Activated CD8-positive, alpha-beta memory T cell treated with anti-CD3 and anti-CD28 coated beads, Interleukin-2, amount 10 ng/mL, durations not matched to agents 7 days and 5 days (primary cell): ENCODE measurements at regions not wholly inside any gene's neighbourhood (a gene's known extent, or its start where the extent isn't known, plus 50 kb on each side); places are given as distances from the start of the nearest gene placed in this dataset.
"Not testable (repeated sequence)": the region's sequence is repeated elsewhere in the genome, so short reads cannot be mapped to it uniquely, and the experiment has no call there.

ENCODE experiments used
- ATAC-seq: fragments of 150-1000 bp; cut with Tn5 transposase; one replicate; pipeline ENCODE4 v1.10.0; 2021; ENCODE audit warnings: moderate library complexity
- CTCF ChIA-PET: fragments of 350-600 bp; sonication (Branson Sonifier 250); formaldehyde crosslinking; loops from one replicate; lab custom pipeline; 2021; ENCODE audit warnings: antibody characterized with exemption; lab: Charles Lee
- DNase-seq: peaks from one replicate; pipeline ENCODE4 v3.0.0-alpha.2; 2020
- H3K27ac Mint-ChIP-seq: one replicate; pipeline ENCODE4 v1.8.0; 2021; ENCODE audit warnings: mild to moderate bottlenecking, mixed read lengths
- H3K27me3 Mint-ChIP-seq: one replicate; pipeline ENCODE4 v1.8.0; 2021; ENCODE audit warnings: mixed read lengths
- H3K36me3 Mint-ChIP-seq: one replicate; pipeline ENCODE4 v1.8.0; 2021; ENCODE audit warnings: mild to moderate bottlenecking, mixed read lengths
- H3K4me1 Mint-ChIP-seq: one replicate; pipeline ENCODE4 v1.8.0; 2021; ENCODE audit warnings: mixed read lengths
- H3K4me3 Mint-ChIP-seq: one replicate; pipeline ENCODE4 v1.8.0; 2021; ENCODE audit warnings: mild to moderate bottlenecking, moderate library complexity, mixed read lengths
- H3K9me3 Mint-ChIP-seq: one replicate; pipeline ENCODE4 v1.8.0; 2022; ENCODE audit warnings: low read depth, mixed read lengths

DNA sequence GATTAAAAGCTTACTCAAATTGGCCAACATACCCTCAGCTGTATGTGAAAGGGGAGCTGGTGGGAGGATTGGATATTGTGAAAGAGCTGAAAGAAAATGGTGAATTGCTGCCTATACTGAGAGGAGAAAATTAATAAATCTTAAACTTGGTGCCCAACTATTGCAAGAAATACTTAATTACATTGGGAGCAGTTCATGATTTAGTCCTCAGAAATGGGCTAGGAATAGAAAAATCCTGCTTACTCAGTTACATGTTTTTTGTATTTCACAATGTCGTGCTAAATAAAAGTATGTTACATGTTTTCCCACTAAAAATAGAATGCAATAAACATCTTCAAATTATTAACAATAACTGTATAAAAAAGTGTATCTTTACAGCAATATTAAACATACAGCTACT is 100.0 kb downstream of the FAM217A start:
- peaks cover 18% of the 10 kb centered on the region for H3K4me1 Mint-ChIP-seq
- DNase-seq, H3K4me3 Mint-ChIP-seq, H3K36me3 Mint-ChIP-seq, H3K27ac Mint-ChIP-seq, ATAC-seq, H3K9me3 Mint-ChIP-seq: not testable (repeated sequence)
- H3K27me3 Mint-ChIP-seq, result peaks cover 17% of the 10 kb centered on the region
- CTCF ChIA-PET, result interaction anchor here (0.8 to 3.3 kb wide), 18 partner anchors 10 to 247 kb away, joined by 3 to 32 read pairs (median 8); partner anchors contain the start of gene FAM50B

DNA sequence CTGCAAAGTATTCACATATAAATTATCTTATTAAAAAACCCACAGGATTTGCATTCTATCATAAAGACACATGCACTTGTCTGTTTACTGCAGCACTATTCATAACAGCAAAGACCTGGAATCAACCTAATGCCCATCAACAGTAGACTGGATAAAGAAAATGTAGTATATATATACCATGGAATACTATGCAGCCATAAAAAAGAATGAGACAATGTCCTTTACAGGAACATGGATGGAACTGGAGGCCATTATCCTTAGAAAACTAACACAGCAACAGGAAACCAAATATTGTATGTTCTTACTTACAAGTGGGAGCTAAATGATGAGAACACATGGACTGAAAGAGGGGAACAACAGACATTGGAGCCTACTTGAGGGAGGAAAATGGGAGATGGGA is 97.0 kb downstream of the FAM217A start:
- Mint-ChIP-seq H3K27ac (no peak overlapping the region), H3K9me3 (no peaks in the 10 kb centered on the region), H3K27me3 (peaks cover 3% of the 10 kb centered on the region), H3K36me3 (peaks cover 3% of the 10 kb centered on the region), H3K4me3 (no peak overlapping the region), H3K4me1 (peaks cover 12% of the 10 kb centered on the region)
- DNase-seq, result no peak
- CTCF ChIA-PET, result interaction anchor here (0.6 kb wide), 1 partner anchor 8 kb away, joined by 3 read pairs; no protein-coding TSS in a partner anchor
- no peak for ATAC-seq

DNA sequence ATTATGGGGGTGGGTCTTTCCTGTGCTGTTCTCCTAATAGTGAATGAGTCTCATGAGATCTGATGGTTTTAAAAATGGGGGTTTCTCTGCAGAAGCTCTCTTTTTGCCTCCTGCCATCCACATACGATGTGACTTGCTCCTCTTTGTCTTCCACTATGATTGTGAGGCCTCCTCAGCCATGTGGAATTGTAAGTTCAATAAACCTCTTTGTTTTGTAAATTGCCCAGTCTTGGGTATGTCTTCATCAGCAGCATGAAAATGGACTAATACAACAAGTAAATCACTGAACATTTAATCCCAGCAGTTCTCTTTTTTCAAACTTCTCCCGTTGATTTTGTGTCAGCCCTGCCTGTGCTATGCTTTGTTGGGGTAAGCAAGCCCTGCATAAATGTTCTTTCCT is 95.2 kb downstream of the FAM217A start:
- DNase-seq (no peak), ATAC-seq (no peak)
- Mint-ChIP-seq H3K9me3 (no peaks in the 10 kb centered on the region), H3K36me3 (peaks cover 3% of the 10 kb centered on the region), H3K4me3 (no peak overlapping the region), H3K4me1 (peaks cover 4% of the 10 kb centered on the region), H3K27ac (no peak overlapping the region), H3K27me3 (peaks cover 3% of the 10 kb centered on the region)
- CTCF ChIA-PET, result no interaction called here

DNA sequence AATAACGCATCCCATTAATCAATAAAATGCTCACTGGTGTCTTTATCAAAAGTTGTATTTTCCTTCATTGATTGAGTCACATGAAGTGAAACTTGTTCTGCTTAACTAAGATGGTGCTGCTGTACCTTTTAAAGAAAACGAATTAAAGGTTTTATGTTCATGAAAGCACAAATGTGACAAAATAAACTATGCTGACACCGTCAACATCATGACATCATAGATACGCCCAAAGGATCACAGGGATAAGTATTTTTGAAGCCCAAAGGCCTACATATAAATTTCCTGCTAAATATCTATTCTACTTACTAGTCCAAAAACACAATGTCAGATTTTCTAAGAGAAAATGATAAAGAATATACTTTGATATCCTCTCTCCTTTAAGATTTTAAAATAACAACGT is 94.4 kb downstream of the FAM217A start:
- CTCF ChIA-PET, result no interaction called here
- peaks cover 3% of the 10 kb centered on the region for H3K36me3 Mint-ChIP-seq
- no peak overlapping the region for H3K27ac Mint-ChIP-seq
- no peak overlapping the region for H3K4me3 Mint-ChIP-seq
- peaks cover under 1% of the 10 kb centered on the region for H3K27me3 Mint-ChIP-seq
- no peaks in the 10 kb centered on the region for H3K9me3 Mint-ChIP-seq
- peaks cover 3% of the 10 kb centered on the region for H3K4me1 Mint-ChIP-seq
- DNase-seq (no peak), ATAC-seq (no peak)

DNA sequence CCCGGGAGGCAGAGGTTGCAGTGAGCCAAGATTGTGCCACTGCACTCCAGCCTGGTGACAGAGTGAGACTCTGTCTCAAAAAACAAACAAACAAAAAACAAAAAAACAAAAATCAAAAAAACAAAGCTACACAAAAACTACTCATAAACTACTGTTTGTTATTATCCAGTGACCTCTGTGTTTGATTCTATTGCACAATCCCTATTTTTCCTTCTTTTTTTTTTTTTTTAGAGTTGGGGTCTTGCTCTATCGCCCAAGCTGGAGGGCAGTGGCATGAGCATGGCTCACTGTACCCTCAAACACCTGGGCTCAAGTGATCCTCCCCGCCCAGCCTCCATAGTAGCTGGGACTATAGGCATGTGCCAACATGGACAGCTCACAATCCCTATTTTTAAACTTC is 92.7 kb downstream of the FAM217A start:
- no peak overlapping the region for H3K27ac Mint-ChIP-seq
- H3K36me3 Mint-ChIP-seq, result peaks cover 3% of the 10 kb centered on the region
- CTCF ChIA-PET, result interaction anchor here (1.0 to 1.4 kb wide), 4 partner anchors 11 to 238 kb away, joined by 3 to 6 read pairs (median 4); no protein-coding TSS in a partner anchor
- ATAC-seq, result no peak
- H3K27me3 Mint-ChIP-seq, result no peaks in the 10 kb centered on the region
- H3K9me3 Mint-ChIP-seq, result no peaks in the 10 kb centered on the region
- H3K4me3 Mint-ChIP-seq, result no peak overlapping the region
- DNase-seq, result no peak
- peaks cover 3% of the 10 kb centered on the region for H3K4me1 Mint-ChIP-seq

DNA sequence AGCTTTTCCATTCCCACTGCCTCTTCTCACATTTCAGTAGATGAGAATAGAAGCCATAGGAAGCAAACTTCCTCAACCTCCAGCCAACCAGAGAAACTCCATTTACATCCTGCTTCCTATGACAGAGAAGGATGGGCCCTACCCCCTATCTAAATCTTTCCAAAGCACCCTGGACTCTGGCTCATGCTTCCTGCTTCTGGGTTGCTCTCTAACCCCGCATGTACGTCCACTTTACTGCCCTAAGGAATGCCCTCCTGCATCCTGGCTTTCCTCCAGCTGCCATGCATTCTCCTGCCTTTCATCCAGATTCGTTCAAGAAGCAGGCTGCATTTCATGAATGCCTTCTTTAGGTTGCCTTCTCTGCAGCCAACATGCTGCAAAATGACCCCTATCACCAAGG is 91.9 kb downstream of the FAM217A start:
- no peaks in the 10 kb centered on the region for H3K9me3 Mint-ChIP-seq
- DNase-seq (no peak), ATAC-seq (no peak)
- H3K36me3 Mint-ChIP-seq, result peaks cover 3% of the 10 kb centered on the region
- no peak overlapping the region for H3K27ac Mint-ChIP-seq
- H3K4me1 Mint-ChIP-seq, result peaks cover 3% of the 10 kb centered on the region
- no peaks in the 10 kb centered on the region for H3K27me3 Mint-ChIP-seq
- CTCF ChIA-PET, result interaction anchor here (1.0 to 1.4 kb wide), 5 partner anchors 9 to 239 kb away, joined by 3 to 6 read pairs (median 4); no protein-coding TSS in a partner anchor
- H3K4me3 Mint-ChIP-seq, result no peak overlapping the region

DNA sequence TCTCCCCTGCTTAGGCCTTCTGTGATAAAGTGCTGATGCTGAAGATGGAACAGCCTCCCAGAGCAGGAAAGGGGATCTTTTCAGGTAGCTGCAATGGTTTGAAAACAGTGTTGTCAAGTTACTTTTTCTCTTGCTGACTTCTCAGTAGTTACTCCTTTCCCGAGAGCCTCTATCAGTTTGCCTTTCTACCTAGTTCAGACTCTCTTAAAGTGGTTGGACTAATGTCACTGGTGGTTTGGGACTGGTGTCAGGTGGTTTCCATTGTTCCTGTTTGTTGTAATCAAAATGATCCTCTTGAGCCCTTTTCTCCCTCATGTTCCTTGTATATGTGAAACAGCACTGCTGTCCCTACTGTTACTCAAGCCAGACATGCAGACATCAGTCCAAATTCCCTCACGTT is 91.4 kb downstream of the FAM217A start:
- H3K4me1 Mint-ChIP-seq, result peaks cover 3% of the 10 kb centered on the region
- H3K9me3 Mint-ChIP-seq, result no peaks in the 10 kb centered on the region
- CTCF ChIA-PET, result interaction anchor here (1.1 to 1.2 kb wide), 2 partner anchors 9 to 20 kb away, joined by 3 to 4 read pairs; no protein-coding TSS in a partner anchor
- no peaks in the 10 kb centered on the region for H3K27me3 Mint-ChIP-seq
- DNase-seq (no peak), ATAC-seq (no peak)
- H3K27ac Mint-ChIP-seq, result no peak overlapping the region
- no peak overlapping the region for H3K4me3 Mint-ChIP-seq
- H3K36me3 Mint-ChIP-seq, result peaks cover 2% of the 10 kb centered on the region

DNA sequence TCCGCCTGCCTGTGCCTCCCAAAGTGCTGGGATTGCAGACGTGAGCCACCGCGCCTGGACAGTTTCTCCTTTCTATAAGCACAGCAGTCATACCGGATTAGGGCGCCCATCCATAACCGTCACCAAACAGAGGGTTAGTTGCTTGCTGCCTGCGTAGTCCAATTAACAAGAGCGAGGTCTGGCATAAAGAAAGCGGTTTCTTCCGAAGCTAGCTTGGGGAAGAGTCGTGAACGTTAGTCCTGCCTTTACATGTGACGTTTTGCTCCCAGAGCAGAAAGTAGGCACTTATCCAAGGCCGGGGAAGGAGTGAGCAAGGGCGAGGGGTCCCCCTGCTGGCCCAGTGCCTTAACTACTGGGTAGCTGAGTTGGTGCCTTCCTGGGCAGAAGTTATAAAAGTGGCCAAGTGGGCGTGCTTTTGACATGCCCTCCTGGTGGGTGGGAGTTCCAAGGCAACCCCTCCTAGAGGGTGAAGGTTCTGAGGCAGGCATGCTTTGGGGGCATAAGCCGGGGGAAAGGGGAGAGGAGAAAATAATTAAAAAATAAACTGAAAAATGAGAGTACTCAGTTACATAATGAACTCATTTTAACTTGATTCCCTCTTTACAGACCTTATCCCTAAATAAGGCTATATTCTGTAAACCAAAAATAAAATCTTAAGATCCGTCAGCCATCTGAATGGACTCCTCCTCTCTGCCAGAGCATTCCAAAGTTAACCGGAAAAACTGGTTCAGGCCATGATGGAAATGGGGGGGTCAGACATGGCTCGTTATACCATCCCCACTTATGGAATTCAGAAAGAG is 88.0 kb downstream of the FAM217A start:
- Mint-ChIP-seq H3K9me3 (no peaks in the 10 kb centered on the region), H3K27me3 (no peaks in the 10 kb centered on the region), H3K4me1 (peaks cover 3% of the 10 kb centered on the region), H3K36me3 (no peaks in the 10 kb centered on the region), H3K27ac (no peak overlapping the region), H3K4me3 (no peak overlapping the region)
- CTCF ChIA-PET, result interaction anchor here (0.6 to 3.5 kb wide), 15 partner anchors 13 to 711 kb away, joined by 3 to 22 read pairs (median 4); partner anchors contain the start of gene FAM50B
- ATAC-seq (peak; percentile 83), DNase-seq (peak; percentile 74)

DNA sequence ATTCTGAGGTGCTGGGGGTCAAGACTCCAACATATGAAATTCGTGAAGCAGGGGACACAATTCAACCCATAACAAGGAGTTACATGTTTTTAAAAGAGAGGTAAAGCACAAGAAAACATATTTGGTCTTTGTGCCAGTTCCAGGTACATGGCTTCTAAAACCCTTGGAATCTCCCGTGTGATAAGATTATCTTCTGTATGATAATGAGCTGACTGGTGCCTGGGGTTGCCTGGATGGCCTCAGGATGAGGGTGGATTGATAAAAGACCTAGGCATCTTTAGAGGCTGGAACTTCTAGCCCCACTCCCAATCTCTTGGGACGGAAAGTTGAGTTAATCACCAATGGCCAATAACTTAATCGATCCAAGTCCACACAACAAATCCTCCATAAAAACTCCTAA is 87.0 kb downstream of the FAM217A start:
- H3K27me3 Mint-ChIP-seq, result no peaks in the 10 kb centered on the region
- no peaks in the 10 kb centered on the region for H3K36me3 Mint-ChIP-seq
- DNase-seq (no peak), ATAC-seq (no peak)
- H3K4me3 Mint-ChIP-seq, result no peak overlapping the region
- CTCF ChIA-PET, result no interaction called here
- H3K4me1 Mint-ChIP-seq, result peaks cover 3% of the 10 kb centered on the region
- H3K9me3 Mint-ChIP-seq, result no peaks in the 10 kb centered on the region
- H3K27ac Mint-ChIP-seq, result no peak overlapping the region

DNA sequence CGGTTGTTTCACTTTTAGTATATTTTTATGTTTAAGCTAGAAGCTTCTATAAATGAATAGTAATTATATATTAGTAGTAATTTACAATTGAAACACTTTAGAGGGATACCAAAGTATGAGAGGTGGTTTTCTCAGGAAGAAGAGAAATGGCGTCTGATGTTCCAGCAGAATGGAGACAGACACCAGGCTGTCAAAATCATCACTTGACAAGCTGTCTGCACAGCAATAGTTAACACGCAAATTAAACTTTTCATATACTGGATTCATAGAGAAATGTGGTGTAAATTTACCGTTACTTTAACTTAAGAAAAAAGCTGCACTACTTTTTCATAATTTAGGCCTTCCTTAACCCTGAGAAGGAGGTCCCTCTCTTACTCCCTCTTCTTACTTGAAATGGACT is 82.6 kb downstream of the FAM217A start:
- CTCF ChIA-PET, result interaction anchor here (1.1 to 2.2 kb wide), 4 partner anchors 10 to 259 kb away, joined by 3 to 8 read pairs (median 5); no protein-coding TSS in a partner anchor
- no peaks in the 10 kb centered on the region for H3K27me3 Mint-ChIP-seq
- no peaks in the 10 kb centered on the region for H3K36me3 Mint-ChIP-seq
- H3K9me3 Mint-ChIP-seq, result no peaks in the 10 kb centered on the region
- no peak overlapping the region for H3K27ac Mint-ChIP-seq
- no peaks in the 10 kb centered on the region for H3K4me1 Mint-ChIP-seq
- no peak overlapping the region for H3K4me3 Mint-ChIP-seq
- DNase-seq (no peak), ATAC-seq (no peak)

DNA sequence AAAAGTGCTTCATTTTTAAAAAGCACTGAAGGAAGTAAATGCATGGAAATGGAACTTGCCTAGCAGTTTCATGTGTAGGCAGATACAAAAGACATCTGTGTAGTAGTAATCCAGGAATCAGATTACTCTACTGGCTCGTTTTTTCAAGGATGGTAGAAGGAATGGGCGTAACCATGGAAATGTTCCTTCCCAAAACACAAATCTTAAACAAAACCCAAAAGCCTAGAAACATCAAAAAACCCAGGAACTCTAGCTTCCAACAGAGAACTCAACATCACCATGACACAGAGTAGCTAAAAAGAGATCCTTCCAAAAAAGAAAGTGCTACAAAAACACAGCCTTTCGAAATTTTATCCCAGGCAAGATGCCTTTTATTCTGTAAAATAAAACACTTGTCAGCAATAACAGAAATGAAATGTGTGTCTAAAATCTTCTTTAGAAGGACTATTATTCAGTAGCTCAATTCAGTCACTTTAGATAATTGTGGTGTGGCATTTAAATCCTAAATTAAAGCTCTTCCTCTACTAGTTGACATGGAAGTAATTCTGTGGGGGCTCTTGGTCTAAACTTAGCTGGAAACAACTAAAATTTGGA is 81.7 kb downstream of the FAM217A start:
- Mint-ChIP-seq H3K27me3 (no peaks in the 10 kb centered on the region), H3K9me3 (no peaks in the 10 kb centered on the region), H3K4me3 (no peak overlapping the region), H3K4me1 (no peaks in the 10 kb centered on the region), H3K36me3 (no peaks in the 10 kb centered on the region), H3K27ac (no peak overlapping the region)
- no peak for ATAC-seq
- CTCF ChIA-PET, result interaction anchor here (0.7 to 2.5 kb wide), 6 partner anchors 10 to 260 kb away, joined by 3 to 9 read pairs (median 4); no protein-coding TSS in a partner anchor
- no peak for DNase-seq

DNA sequence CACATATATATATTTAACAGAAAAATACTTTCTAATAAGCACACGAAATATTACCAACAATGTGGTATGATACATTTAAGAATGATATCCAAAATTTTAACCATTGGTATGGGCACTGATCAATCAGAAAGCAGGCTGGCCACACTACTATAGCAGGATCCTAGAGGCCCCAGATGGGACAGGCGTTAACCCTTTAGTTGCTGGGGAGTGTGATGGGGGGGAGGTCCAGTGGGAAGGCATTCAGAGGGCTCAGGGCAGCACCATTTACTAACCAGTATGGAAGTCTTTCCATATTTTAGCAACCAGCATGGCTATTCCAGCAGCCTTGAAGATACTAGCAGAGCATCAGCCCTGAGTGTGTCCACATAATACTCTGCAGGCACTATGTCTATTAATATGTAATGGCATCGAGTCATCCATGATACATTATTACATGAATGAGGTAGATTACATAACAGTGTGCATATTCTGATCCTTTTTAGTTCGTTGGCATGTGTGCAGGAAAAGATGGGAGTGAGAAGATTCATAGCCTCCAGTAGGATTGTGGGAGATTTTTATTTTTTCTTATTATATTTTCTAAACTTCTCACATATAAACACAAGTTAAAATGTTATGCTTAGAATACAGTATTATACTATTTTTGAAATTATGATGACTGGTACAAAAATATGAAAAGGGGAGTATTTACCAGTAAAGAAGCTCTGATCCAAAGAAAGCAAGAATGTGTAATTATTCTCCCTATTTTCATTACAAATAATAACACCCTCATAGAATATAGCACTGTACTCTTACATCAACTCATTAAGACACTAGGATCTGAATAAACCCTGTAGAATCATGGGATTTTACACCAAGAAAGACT is 78.9 kb downstream of the FAM217A start:
- no peak for DNase-seq
- H3K36me3 Mint-ChIP-seq, result peaks cover 8% of the 10 kb centered on the region
- CTCF ChIA-PET, result no interaction called here

DNA sequence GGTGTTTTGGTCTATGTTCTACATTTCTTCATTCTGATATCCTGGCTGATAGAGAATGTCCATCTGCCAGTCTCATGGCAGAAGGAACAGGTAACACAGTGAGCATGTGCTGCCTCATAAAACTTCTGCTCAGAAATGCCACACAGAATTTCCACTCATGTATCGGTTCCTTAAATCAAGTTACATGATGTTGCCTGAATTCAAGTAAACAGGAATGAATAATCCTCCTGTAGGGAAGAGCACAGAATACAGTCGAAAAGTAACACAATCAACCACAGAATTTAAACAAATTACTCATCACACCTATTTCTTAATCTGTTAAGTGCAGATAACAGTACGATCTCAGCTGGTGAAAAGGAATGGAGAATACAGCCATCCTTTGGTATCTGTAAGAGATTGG is 74.7 kb downstream of the FAM217A start:
- H3K9me3 Mint-ChIP-seq, result no peaks in the 10 kb centered on the region
- H3K4me3 Mint-ChIP-seq, result no peak overlapping the region
- no peak for DNase-seq
- H3K4me1 Mint-ChIP-seq, result peaks cover 16% of the 10 kb centered on the region
- no peak overlapping the region for H3K27ac Mint-ChIP-seq
- H3K27me3 Mint-ChIP-seq, result no peaks in the 10 kb centered on the region
- CTCF ChIA-PET, result no interaction called here
- H3K36me3 Mint-ChIP-seq, result peaks cover 10% of the 10 kb centered on the region
- ATAC-seq, result no peak

More for the DNA sequence above, 78.9 kb downstream of the FAM217A start:
- no peak for ATAC-seq
- H3K27ac Mint-ChIP-seq, result no peak overlapping the region
- H3K9me3 Mint-ChIP-seq, result no peaks in the 10 kb centered on the region
- H3K4me1 Mint-ChIP-seq, result peaks cover 5% of the 10 kb centered on the region
- no peaks in the 10 kb centered on the region for H3K27me3 Mint-ChIP-seq
- no peak overlapping the region for H3K4me3 Mint-ChIP-seq
